Endothelial cell of umbilical vein (primary cell): ENCODE measurements at regions not wholly inside any gene's neighbourhood (a gene's known extent, or its start where the extent isn't known, plus 50 kb on each side); places are given as distances from the start of the nearest gene placed in this dataset.

Source experiments
- BruUV-seq: library from RNA; stranded (reverse); fragments of 400-500 nt; replicated peaks from 2 replicates; lab custom pipeline; 2021; lab: Mats Ljungman, UMichigan
- CTCF ChIA-PET: fragments of 300-600, 350-600 bp; sonication (Branson Sonifier 250); formaldehyde crosslinking; loops from one replicate; lab custom pipeline; 2021; ENCODE audit warnings: antibody characterized with exemption, inconsistent platforms; lab: Charles Lee
- POLR2A ChIA-PET: fragments of 300-600, 350-600 bp; sonication (Branson Sonifier 250); formaldehyde crosslinking; loops from one replicate; lab custom pipeline; 2021; ENCODE audit warnings: antibody characterized with exemption, inconsistent platforms; lab: Charles Lee
- DNase-seq: peaks from one replicate; pipeline ENCODE4 v3.0.0-alpha.2; 2011; ENCODE audit warnings: low read depth, low spot score
- FAIRE-seq: peaks from 2 replicates; lab custom pipeline; 2011; peaks lifted over from hg19 to GRCh38; lab: Jason Lieb, UNC
- H2AFZ ChIP-seq: 2 replicates; pipeline ENCODE4 v1.6.0; 2012; ENCODE audit warnings: low read depth, low read length, control low read depth, inconsistent platforms
- H3K27ac ChIP-seq: 2 replicates; pipeline ENCODE4 v1.5.1; 2011; ENCODE audit warnings: low read depth, mild to moderate bottlenecking, control low read depth, low read length, moderate library complexity; ENCODE audit not compliant: insufficient read depth
- H3K27me3 ChIP-seq, 2 experiments: 2 replicates each; pipeline versions ENCODE4 v1.6.0 to v1.6.1; 2011; ENCODE audit warnings: low read length in 2 of 2, mixed read lengths in 1 of 2; ENCODE audit not compliant: control insufficient read depth in 2 of 2, insufficient read depth in 2 of 2
- H3K36me3 ChIP-seq, 2 experiments: 2 replicates in 1 of 2; 3 replicates in 1 of 2; pipeline ENCODE4 v1.5.1; 2011; ENCODE audit warnings: low read length in 2 of 2, mild to moderate bottlenecking in 1 of 2, moderate library complexity in 1 of 2; ENCODE audit not compliant: control insufficient read depth in 2 of 2, insufficient read depth in 2 of 2; ENCODE audit errors: extremely low read depth in 1 of 2
- H3K4me1 ChIP-seq: 3 replicates; pipeline ENCODE4 v1.5.1; 2011; ENCODE audit warnings: mild to moderate bottlenecking, low read length; ENCODE audit not compliant: control insufficient read depth, insufficient read depth; ENCODE audit errors: extremely low read depth
- H3K4me2 ChIP-seq: 2 replicates; pipeline ENCODE4 v1.6.1; 2011; ENCODE audit warnings: low read length, control low read depth, mixed read lengths; ENCODE audit not compliant: insufficient read depth
- H3K4me3 ChIP-seq, 3 experiments: fragments of 200-600 bp in 1 of 3; sonication (generic), shearing (Covaris generic) in 1 of 3; replicated peaks in 1 of 3; 2 replicates each; pipeline ENCODE4 v1.5.1; 2011 to 2016; ENCODE audit warnings: control low read depth in 3 of 3, low read length in 3 of 3, mild to moderate bottlenecking in 2 of 3, inconsistent platforms in 1 of 3, low read depth in 1 of 3, moderate library complexity in 1 of 3; ENCODE audit not compliant: insufficient read depth in 1 of 3
- H3K79me2 ChIP-seq: 2 replicates; pipeline ENCODE4 v1.6.0; 2012; ENCODE audit warnings: low read length, inconsistent platforms; ENCODE audit not compliant: control insufficient read depth, insufficient read depth
- H3K9ac ChIP-seq: replicated peaks from 2 replicates; pipeline ENCODE3; 2011; ENCODE audit warnings: low read length, control low read depth; ENCODE audit not compliant: insufficient read depth; ENCODE audit errors: extremely low read depth
- H3K9me1 ChIP-seq: replicated peaks from 3 replicates; pipeline ENCODE4 v1.6.0; 2011; ENCODE audit warnings: mild to moderate bottlenecking, low read length; ENCODE audit not compliant: control insufficient read depth, insufficient read depth; ENCODE audit errors: extremely low read depth
- H3K9me3 ChIP-seq: replicated peaks from 2 replicates; pipeline ENCODE4 v1.5.1; 2012; ENCODE audit warnings: low read length, inconsistent platforms; ENCODE audit not compliant: control insufficient read depth, insufficient read depth
- H4K20me1 ChIP-seq: replicated peaks from 2 replicates; pipeline ENCODE3; 2011; ENCODE audit warnings: mild to moderate bottlenecking, low read length; ENCODE audit not compliant: control insufficient read depth, insufficient read depth; ENCODE audit errors: extremely low read depth
- EZH2 ChIP-seq: IDR thresholded peaks from 2 replicates; pipeline ENCODE4 v1.6.1; 2012; ENCODE audit warnings: borderline replicate concordance, low read depth, mild to moderate bottlenecking, moderate library complexity, low read length, inconsistent platforms; ENCODE audit not compliant: severe bottlenecking
- FOS ChIP-seq: IDR thresholded peaks from 2 replicates; pipeline ENCODE4 v1.6.1; 2011; ENCODE audit warnings: mild to moderate bottlenecking, low read length, moderate library complexity, borderline replicate concordance; ENCODE audit not compliant: insufficient read depth
- GATA2 ChIP-seq: IDR thresholded peaks from 2 replicates; pipeline ENCODE4 v1.7.0; 2011; ENCODE audit warnings: low read depth, mild to moderate bottlenecking, moderate library complexity, mixed read lengths, low read length; ENCODE audit not compliant: insufficient read length, insufficient read depth
- JUN ChIP-seq: IDR thresholded peaks from 2 replicates; pipeline ENCODE4 v1.6.1; 2011; ENCODE audit warnings: borderline replicate concordance, low read depth; ENCODE audit not compliant: insufficient read length, insufficient read depth
- MYC ChIP-seq: IDR thresholded peaks from one replicate; pipeline ENCODE4 v1.6.1; 2011; ENCODE audit warnings: mild to moderate bottlenecking, low read depth, low read length
- POLR2A ChIP-seq: IDR thresholded peaks from 2 replicates; pipeline ENCODE4 v1.6.1; 2012; ENCODE audit warnings: low read depth, mild to moderate bottlenecking, control low read depth, low read length
- POLR2AphosphoS5 ChIP-seq: IDR thresholded peaks from 2 replicates; pipeline ENCODE4 v1.6.1; 2012; ENCODE audit warnings: low read depth, mild to moderate bottlenecking, control low read depth, low read length, moderate library complexity; ENCODE audit not compliant: insufficient read depth
- dilution Hi-C: fragments of 300-500 bp; cut with MboI; formaldehyde crosslinking; loops from one replicate; pipeline ENCODE4 v1.15.0; 2019; ENCODE audit warnings: low sequenced_read_pairs; ENCODE audit not compliant: extremely low pct_ligation_motif_present
- intact Hi-C: fragments of 100-400 bp; cut with micrococcal nuclease; formaldehyde crosslinking; loops from one replicate; pipeline ENCODE4 v1.10.0; 2022
- TF ChIP-seq, protein P1 (sequence below), 2 donors: IDR thresholded peaks; 1 replicate in 1 of 2; 2 replicates in 1 of 2; pipeline ENCODE4 v1.5.1; 2011; ENCODE audit warnings: low read length in 2 of 2, mild to moderate bottlenecking in 2 of 2, moderate library complexity in 2 of 2, control low read depth in 1 of 2, inconsistent platforms in 1 of 2, low read depth in 1 of 2; ENCODE audit not compliant: insufficient read depth in 1 of 2; ENCODE audit errors: extremely low read depth in 1 of 2
- TF ChIP-seq, protein P2 (sequence below): IDR thresholded peaks from 2 replicates; pipeline ENCODE4 v1.6.1; 2011; ENCODE audit not compliant: insufficient read depth, insufficient read length

DNA sequence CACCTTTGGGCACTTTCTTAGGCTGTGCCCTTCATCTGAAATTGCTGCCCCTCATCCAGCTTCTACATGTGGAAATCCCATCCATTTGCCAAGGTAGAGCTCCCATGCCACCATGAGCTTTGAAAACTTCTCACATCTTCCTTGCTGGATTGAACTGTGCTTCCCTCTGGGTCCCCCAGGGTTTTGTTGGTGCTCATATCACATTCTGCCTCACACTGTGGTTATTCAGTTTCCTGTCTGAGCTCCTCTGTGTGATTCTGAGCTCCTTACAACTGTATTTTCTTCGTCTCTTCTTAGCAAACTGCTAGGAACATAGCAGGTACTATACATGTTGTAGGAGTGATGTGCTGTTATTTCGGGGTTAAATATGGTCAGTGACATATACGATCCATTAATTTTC is 74.9 kb upstream of the KL start:
- dilution Hi-C loops = no loop called here

More for the DNA sequence above, 74.9 kb upstream of the KL start:
- H3K4me1 ChIP-seq = no peaks in the 10 kb centered on the region
- no peaks in the 10 kb centered on the region for H3K9me3 ChIP-seq
- FAIRE-seq (no peak), DNase-seq (no peak)
- no peaks in the 10 kb centered on the region for H3K36me3 ChIP-seq
- no peak overlapping the region for H3K27ac ChIP-seq
- no TSS peak for BruUV-seq
- POLR2A ChIA-PET = no interaction called here
- no peaks in the 10 kb centered on the region for H3K79me2 ChIP-seq
- no peak overlapping the region for H2AFZ ChIP-seq
- H3K4me3 ChIP-seq = no peak overlapping the region
- TF ChIP-seq EZH2 = no peak
- TF ChIP-seq POLR2AphosphoS5 = no peak
- TF ChIP-seq MYC = no peak
- TF ChIP-seq, protein P1, sequence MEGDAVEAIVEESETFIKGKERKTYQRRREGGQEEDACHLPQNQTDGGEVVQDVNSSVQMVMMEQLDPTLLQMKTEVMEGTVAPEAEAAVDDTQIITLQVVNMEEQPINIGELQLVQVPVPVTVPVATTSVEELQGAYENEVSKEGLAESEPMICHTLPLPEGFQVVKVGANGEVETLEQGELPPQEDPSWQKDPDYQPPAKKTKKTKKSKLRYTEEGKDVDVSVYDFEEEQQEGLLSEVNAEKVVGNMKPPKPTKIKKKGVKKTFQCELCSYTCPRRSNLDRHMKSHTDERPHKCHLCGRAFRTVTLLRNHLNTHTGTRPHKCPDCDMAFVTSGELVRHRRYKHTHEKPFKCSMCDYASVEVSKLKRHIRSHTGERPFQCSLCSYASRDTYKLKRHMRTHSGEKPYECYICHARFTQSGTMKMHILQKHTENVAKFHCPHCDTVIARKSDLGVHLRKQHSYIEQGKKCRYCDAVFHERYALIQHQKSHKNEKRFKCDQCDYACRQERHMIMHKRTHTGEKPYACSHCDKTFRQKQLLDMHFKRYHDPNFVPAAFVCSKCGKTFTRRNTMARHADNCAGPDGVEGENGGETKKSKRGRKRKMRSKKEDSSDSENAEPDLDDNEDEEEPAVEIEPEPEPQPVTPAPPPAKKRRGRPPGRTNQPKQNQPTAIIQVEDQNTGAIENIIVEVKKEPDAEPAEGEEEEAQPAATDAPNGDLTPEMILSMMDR (IDR thresholded peaks at IDR 0.05; ENCODE audit: extremely low read depth in 1 of 2, insufficient read depth in 1 of 2, low read depth in 1 of 2, low read length in 2 of 2) = no peak
- TF ChIP-seq FOS = no peak
- TF ChIP-seq JUN = no peak
- TF ChIP-seq GATA2 = no peak
- TF ChIP-seq, protein P2, sequence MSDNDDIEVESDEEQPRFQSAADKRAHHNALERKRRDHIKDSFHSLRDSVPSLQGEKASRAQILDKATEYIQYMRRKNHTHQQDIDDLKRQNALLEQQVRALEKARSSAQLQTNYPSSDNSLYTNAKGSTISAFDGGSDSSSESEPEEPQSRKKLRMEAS = no peak
- no peak for TF ChIP-seq POLR2A
- H3K9ac ChIP-seq = no peak overlapping the region
- no peaks in the 10 kb centered on the region for H3K9me1 ChIP-seq
- no peak overlapping the region for H3K4me2 ChIP-seq
- CTCF ChIA-PET = interaction anchor here (1.0 kb wide), 1 partner anchor 75 kb away, joined by 3 read pairs; the partner anchor contains the start of gene KL
- intact Hi-C loops = no loop called here
- peaks cover 0 to 18% of the 10 kb centered on the region in 2 experiments for H3K27me3 ChIP-seq
- no peaks in the 10 kb centered on the region for H4K20me1 ChIP-seq
